B cell (primary cell): ENCODE measurements at regions not wholly inside any gene's neighbourhood (a gene's known extent, or its start where the extent isn't known, plus 50 kb on each side); places are given as distances from the start of the nearest gene placed in this dataset.

Source experiments
- CTCF ChIP-seq: fragments of 200-600 bp; IDR thresholded peaks from one replicate; pipeline ENCODE4 v1.8.0; 2022; ENCODE audit warnings: antibody characterized with exemption, mild to moderate bottlenecking
- EZH2 ChIP-seq: IDR thresholded peaks from 2 replicates; pipeline ENCODE4 v1.6.1; 2012; ENCODE audit warnings: borderline replicate concordance, low read depth, mild to moderate bottlenecking, moderate library complexity, low read length; ENCODE audit not compliant: insufficient read depth, poor library complexity, severe bottlenecking

DNA sequence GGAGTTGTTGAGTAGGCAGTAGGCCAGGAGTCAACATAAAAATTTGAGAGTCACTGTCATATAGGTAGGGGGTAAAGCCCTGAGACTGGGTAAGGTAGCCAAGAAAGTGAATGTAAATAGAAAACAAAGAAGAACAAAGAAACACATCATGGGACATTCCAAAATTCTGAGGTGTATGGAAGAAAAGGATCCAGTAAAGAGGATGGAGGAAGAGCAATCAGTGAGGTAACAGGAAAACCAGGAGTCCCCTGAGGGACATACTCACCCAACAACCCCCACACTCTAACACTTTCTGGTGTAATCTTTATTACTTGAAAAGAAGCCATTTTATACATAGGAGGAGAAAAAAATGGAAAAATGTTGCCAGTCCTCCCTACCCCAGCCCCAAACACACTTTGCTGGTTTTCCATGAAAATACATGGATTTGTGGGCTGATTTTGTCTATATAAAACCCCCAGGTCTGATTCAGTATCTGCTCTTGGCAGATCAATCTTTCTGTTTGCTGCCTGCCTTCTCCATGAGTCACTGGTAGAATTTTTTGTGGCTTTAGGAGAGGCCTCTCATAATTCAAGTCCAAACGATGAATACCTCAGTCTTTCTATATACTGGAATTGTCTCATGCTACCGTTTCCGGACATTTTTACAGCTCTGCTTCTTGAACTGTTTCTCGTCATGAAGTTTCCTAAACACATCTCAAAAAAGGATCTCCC, 271.4 kb upstream of the MAN1A1 start:
- TF ChIP-seq CTCF = no peak
- no peak for TF ChIP-seq EZH2
